GM12873 (cell line): ENCODE measurements at regions not wholly inside any gene's neighbourhood (a gene's known extent, or its start where the extent isn't known, plus 50 kb on each side); places are given as distances from the start of the nearest gene placed in this dataset.

Experiments
- TF ChIP-seq, protein P1 (sequence below): IDR thresholded peaks from 2 replicates; pipeline ENCODE4 v1.5.1; 2012; ENCODE audit warnings: low read depth, mild to moderate bottlenecking, moderate library complexity, low read length, control low read depth; ENCODE audit not compliant: insufficient read depth; ENCODE audit errors: missing control alignments

DNA sequence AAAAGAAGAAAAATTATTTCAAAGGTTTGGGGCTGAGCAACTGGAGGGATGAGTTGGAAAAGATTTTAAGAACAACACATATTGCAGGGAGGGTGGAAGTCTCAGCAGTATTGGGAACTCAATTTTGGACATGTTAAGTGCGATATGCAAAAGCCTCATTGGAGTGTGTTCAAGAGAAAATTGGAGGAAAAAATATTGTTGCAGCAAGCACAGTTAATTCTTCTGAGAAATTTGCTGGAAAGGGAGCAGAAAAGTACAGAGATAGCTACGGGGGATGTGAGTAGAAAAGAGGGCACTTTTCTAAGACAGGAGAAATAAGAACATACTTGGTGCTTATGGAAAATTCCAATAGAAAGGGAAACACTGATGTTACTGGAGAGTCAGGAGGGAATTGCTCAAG is 59.8 kb upstream of the MAGI2 start:
- TF ChIP-seq, protein P1, sequence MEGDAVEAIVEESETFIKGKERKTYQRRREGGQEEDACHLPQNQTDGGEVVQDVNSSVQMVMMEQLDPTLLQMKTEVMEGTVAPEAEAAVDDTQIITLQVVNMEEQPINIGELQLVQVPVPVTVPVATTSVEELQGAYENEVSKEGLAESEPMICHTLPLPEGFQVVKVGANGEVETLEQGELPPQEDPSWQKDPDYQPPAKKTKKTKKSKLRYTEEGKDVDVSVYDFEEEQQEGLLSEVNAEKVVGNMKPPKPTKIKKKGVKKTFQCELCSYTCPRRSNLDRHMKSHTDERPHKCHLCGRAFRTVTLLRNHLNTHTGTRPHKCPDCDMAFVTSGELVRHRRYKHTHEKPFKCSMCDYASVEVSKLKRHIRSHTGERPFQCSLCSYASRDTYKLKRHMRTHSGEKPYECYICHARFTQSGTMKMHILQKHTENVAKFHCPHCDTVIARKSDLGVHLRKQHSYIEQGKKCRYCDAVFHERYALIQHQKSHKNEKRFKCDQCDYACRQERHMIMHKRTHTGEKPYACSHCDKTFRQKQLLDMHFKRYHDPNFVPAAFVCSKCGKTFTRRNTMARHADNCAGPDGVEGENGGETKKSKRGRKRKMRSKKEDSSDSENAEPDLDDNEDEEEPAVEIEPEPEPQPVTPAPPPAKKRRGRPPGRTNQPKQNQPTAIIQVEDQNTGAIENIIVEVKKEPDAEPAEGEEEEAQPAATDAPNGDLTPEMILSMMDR: no peak

DNA sequence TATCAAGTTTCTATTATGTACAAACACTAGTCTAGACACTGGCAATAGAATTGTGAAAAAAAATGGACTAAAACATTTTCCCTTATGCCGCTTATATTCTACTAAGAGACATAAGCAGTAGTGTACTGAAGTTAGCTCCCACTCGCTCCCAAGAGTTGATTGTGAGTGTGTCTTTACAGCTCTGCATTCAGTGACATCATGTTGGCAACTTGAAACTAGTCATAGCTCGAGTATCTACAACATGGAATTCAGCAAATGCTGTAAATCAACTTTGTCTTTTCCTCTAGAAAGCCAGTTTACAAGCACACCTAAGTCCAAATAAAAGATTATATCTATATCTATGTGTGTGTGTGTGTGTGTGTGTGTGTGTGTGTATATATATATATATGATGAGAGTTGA is 58.8 kb upstream of the MAGI2 start:
- TF ChIP-seq, protein P1: no peak

DNA sequence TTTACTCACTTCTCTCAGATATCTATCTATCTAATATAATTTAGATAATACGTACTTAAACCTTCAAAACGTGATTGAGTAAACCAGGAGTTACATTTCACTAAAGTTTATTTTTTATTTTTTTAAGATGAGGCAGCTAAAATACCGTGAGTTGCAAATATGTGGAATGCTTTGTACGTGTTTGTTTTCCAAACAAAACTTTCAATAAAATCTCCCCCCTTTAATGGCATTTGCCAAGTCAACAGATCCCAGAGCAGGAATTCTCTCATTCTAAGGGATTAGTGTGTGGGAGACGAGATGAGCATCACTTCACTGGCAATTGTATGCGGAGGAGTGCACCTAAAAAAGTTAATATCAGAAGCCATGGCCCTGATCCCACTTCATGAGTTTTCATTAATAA is 53.7 kb upstream of the MAGI2 start:
- TF ChIP-seq, protein P1: no peak

DNA sequence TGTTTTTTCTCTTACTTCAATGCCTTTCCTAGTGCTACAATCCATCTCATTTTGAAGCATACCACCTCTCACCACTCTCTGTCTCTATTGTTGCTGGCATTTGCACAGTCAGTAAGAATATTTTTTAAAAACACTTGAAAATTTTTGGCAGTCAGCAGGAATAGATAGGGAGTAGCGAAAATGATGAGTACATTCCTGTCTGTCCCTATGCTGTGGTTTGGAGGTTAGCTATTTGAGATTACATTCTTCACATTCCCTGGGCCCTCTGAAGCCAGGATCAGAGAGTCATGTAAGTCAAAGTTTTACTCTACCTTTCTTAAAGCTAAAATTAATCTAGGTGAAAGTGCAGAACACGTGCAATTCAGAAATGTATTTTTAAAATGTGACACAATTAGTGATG is 53.0 kb upstream of the MAGI2 start:
- TF ChIP-seq, protein P1: no peak

DNA sequence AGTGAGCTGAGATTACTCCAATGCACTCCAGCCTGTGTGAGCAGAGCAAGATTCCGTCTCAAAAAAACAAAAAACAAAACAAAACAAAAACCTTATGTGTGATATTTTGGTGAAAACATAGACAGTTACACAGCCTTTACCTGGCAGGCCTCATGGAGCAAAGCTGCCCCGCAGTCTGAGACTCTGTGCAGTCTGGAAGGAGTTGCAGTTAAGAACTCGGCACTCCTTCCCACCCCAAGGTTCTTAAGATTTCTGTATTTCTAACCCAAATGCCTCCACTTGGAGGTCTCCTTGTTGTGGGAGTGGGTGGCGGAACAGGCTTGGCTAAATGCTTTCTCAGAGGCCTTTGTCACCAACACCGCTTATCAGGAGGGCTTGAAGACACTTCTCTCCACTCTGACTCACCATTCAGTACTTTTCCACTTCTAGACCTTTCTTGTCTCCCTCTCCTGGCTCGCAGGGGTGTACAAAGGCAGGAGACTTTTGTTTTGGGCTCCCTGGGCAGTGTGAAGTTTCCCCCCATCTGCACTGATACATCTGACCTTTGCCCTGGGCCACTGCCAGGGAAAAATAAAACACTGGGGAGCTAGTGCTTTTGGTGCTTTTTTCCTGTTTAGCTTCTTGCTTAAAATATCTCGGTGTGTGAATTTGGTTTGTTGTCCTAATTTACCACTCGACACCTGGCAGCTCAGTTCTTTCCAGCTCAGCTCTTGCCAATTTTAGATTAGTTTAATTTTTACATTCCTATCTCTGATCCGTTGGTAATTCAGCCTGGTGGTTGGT is 51.3 kb upstream of the MAGI2 start:
- TF ChIP-seq, protein P1: no peak
